Ovary (tissue), 3 donors: ENCODE measurements at regions not wholly inside any gene's neighbourhood (a gene's known extent, or its start where the extent isn't known, plus 50 kb on each side); places are given as distances from the start of the nearest gene placed in this dataset.

Experiments used
- CTCF ChIP-seq, 3 donors: fragments of 450-650 bp in 2 of 3; fragments of 200-600 bp in 1 of 3; IDR thresholded peaks; one replicate each; pipeline versions ENCODE4 v1.5.1 to v1.8.0; 2016 to 2022; ENCODE audit warnings: antibody characterized with exemption in 3 of 3, mild to moderate bottlenecking in 1 of 3
- POLR2A ChIP-seq: fragments of 450-650 bp; IDR thresholded peaks from one replicate; pipeline ENCODE4 v1.6.1; 2017; ENCODE audit warnings: antibody characterized with exemption, mild to moderate bottlenecking, moderate library complexity
- donor health status: DM: no; HTN: no; CAD: no.

GRCh38 chrX:1029494-1029893, 183.0 kb downstream of the CRLF2 start:
- no peak for TF ChIP-seq POLR2A
- TF ChIP-seq CTCF (IDR thresholded peaks at IDR 0.05): no peak
